ENCODE measurements at regions not wholly inside any gene's neighbourhood (a gene's known extent, or its start where the extent isn't known, plus 50 kb on each side); places are given as distances from the start of the nearest gene placed in this dataset.

- no peak for TF ChIP-seq CTCF (IDR thresholded peaks at IDR 0.05; ENCODE audit: insufficient read depth in 1 of 2, low read depth in 1 of 2, low read length in 1 of 2, severe bottlenecking in 1 of 2, unreplicated experiment in 1 of 2)
- Mint-ChIP-seq H3K4me1 (ENCODE audit: low read depth, unreplicated experiment) (no peaks in the 10 kb centered on the region), H3K4me3 (ENCODE audit: unreplicated experiment) (no peak overlapping the region), H3K9me3 (ENCODE audit: unreplicated experiment) (no peaks in the 10 kb centered on the region), H3K27me3 (ENCODE audit: insufficient read depth, unreplicated experiment) (no peaks in the 10 kb centered on the region), H3K36me3 (ENCODE audit: insufficient read depth, unreplicated experiment) (no peaks in the 10 kb centered on the region), H3K27ac (ENCODE audit: unreplicated experiment) (no peak overlapping the region)
- H3K36me3 ChIP-seq (ENCODE audit: control insufficient read depth, insufficient read depth, low read length), result no peaks in the 10 kb centered on the region
- no peaks in the 10 kb centered on the region for H3K9me3 ChIP-seq
- H3K4me3 ChIP-seq (ENCODE audit: low read depth, low read length), result no peak overlapping the region
- H3K27me3 ChIP-seq (replicated peaks; ENCODE audit: control insufficient read depth, insufficient read depth, low read length), result no peaks in the 10 kb centered on the region
- CTCF ChIA-PET, result no interaction called here
- no peak for DNase-seq
- intact Hi-C loops (cut with micrococcal nuclease; ENCODE audit: unreplicated experiment), result no loop called here
- H3K4me1 ChIP-seq, result no peaks in the 10 kb centered on the region
- POLR2A ChIA-PET, result no interaction called here
- BruUV-seq (replicated peaks), result no TSS peak
These were observed 598.4 kb upstream of the ZNF717 start for GRCh38 chr3:76383781-76384180.

- H3K9me3 Mint-ChIP-seq (ENCODE audit: unreplicated experiment), result no peaks in the 10 kb centered on the region
- no peaks in the 10 kb centered on the region for H3K27me3 ChIP-seq (replicated peaks; ENCODE audit: control insufficient read depth, insufficient read depth, low read length)
- no peaks in the 10 kb centered on the region for H3K36me3 Mint-ChIP-seq (ENCODE audit: insufficient read depth, unreplicated experiment)
- no peaks in the 10 kb centered on the region for H3K4me1 ChIP-seq
- no peak overlapping the region for H3K27ac Mint-ChIP-seq (ENCODE audit: unreplicated experiment)
- no peaks in the 10 kb centered on the region for H3K27me3 Mint-ChIP-seq (ENCODE audit: insufficient read depth, unreplicated experiment)
- H3K4me1 Mint-ChIP-seq (ENCODE audit: low read depth, unreplicated experiment), result no peaks in the 10 kb centered on the region
- no peak for DNase-seq
- TF ChIP-seq CTCF (IDR thresholded peaks at IDR 0.05; ENCODE audit: insufficient read depth in 1 of 2, low read depth in 1 of 2, low read length in 1 of 2, severe bottlenecking in 1 of 2, unreplicated experiment in 1 of 2), result no peak
- ChIA-PET CTCF (no interaction called here), POLR2A (no interaction called here)
- intact Hi-C loops (cut with micrococcal nuclease; ENCODE audit: unreplicated experiment), result no loop called here
- BruUV-seq (replicated peaks), result no TSS peak
- H3K9me3 ChIP-seq, result no peaks in the 10 kb centered on the region
- no peak overlapping the region for H3K4me3 Mint-ChIP-seq (ENCODE audit: unreplicated experiment)
- no peaks in the 10 kb centered on the region for H3K36me3 ChIP-seq (ENCODE audit: control insufficient read depth, insufficient read depth, low read length)
- H3K4me3 ChIP-seq (ENCODE audit: low read depth, low read length), result no peak overlapping the region
These were observed 601.7 kb upstream of the ZNF717 start for GRCh38 chr3:76387000-76387399.

DNA sequence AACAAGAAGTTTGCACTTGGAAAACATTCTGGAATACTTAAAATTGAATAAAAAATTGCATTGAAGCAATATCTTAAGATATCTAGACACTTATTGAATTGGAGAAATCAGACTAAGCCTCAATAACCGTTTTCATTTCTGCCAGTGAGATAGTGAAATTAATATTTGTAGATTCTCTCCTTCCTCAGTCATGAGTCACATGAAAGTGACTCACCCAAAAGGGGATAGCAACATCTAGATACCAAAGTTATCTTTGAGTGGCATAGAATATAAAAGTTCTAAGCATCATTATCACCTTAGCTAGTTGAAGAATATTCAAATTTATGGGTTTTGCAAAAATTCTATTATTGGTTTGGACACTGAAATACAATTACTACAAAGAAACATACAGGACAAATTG lies 614.8 kb upstream of the ZNF717 start:
- Mint-ChIP-seq H3K36me3 (ENCODE audit: insufficient read depth, unreplicated experiment) (no peaks in the 10 kb centered on the region), H3K4me1 (ENCODE audit: low read depth, unreplicated experiment) (no peaks in the 10 kb centered on the region), H3K27ac (ENCODE audit: unreplicated experiment) (no peak overlapping the region), H3K4me3 (ENCODE audit: unreplicated experiment) (no peak overlapping the region), H3K27me3 (ENCODE audit: insufficient read depth, unreplicated experiment) (no peaks in the 10 kb centered on the region), H3K9me3 (ENCODE audit: unreplicated experiment) (no peaks in the 10 kb centered on the region)
- CTCF ChIA-PET, result no interaction called here
- Histone ChIP-seq H3K36me3 (ENCODE audit: control insufficient read depth, insufficient read depth, low read length) (no peaks in the 10 kb centered on the region), H3K9me3 (no peaks in the 10 kb centered on the region), H3K4me3 (ENCODE audit: low read depth, low read length) (no peak overlapping the region), H3K27me3 (replicated peaks; ENCODE audit: control insufficient read depth, insufficient read depth, low read length) (no peaks in the 10 kb centered on the region), H3K4me1 (no peaks in the 10 kb centered on the region)
- DNase-seq, result no peak
- no peak for TF ChIP-seq CTCF (IDR thresholded peaks at IDR 0.05; ENCODE audit: insufficient read depth in 1 of 2, low read depth in 1 of 2, low read length in 1 of 2, severe bottlenecking in 1 of 2, unreplicated experiment in 1 of 2)
- no TSS peak for BruUV-seq (replicated peaks)
- POLR2A ChIA-PET, result no interaction called here
- intact Hi-C loops (cut with micrococcal nuclease; ENCODE audit: unreplicated experiment), result no loop called here

All from Caco-2 (cell line).